NT2/D1 (cell line): ENCODE measurements at regions not wholly inside any gene's neighbourhood (a gene's known extent, or its start where the extent isn't known, plus 50 kb on each side); places are given as distances from the start of the nearest gene placed in this dataset.

Experiments
- DNase-seq: peaks from one replicate; pipeline ENCODE4 v3.0.0-alpha.2; 2011; ENCODE audit warnings: low read depth, low spot score
- H3K27me3 ChIP-seq: 2 replicates; pipeline ENCODE4 v1.6.0; 2011; ENCODE audit warnings: mild to moderate bottlenecking; ENCODE audit not compliant: insufficient read length, insufficient read depth
- H3K36me3 ChIP-seq: 2 replicates; pipeline ENCODE4 v1.6.1; 2011; ENCODE audit warnings: mild to moderate bottlenecking, low read length, mixed read lengths; ENCODE audit not compliant: insufficient read depth, insufficient read length
- H3K4me1 ChIP-seq: 2 replicates; pipeline ENCODE4 v1.5.1; 2011; ENCODE audit not compliant: insufficient read depth, insufficient read length
- H3K4me3 ChIP-seq: 2 replicates; pipeline ENCODE4 v1.5.1; 2011; ENCODE audit warnings: low read depth; ENCODE audit not compliant: insufficient read length
- H3K9ac ChIP-seq: 2 replicates; pipeline ENCODE4 v1.6.0; 2011; ENCODE audit warnings: low read depth; ENCODE audit not compliant: insufficient read length
- H3K9me3 ChIP-seq: 2 replicates; pipeline ENCODE4 v1.5.1; 2011; ENCODE audit warnings: mild to moderate bottlenecking, low read length; ENCODE audit not compliant: insufficient read depth
- SUZ12 ChIP-seq: IDR thresholded peaks from 2 replicates; pipeline ENCODE4 v1.6.1; 2011; ENCODE audit not compliant: insufficient read length, insufficient read depth; ENCODE audit errors: extremely low read depth
- YY1 ChIP-seq: IDR thresholded peaks from 2 replicates; pipeline ENCODE4 v1.6.1; 2011; ENCODE audit not compliant: insufficient read length, insufficient read depth
- ZNF274 ChIP-seq: IDR thresholded peaks from 2 replicates; pipeline ENCODE4 v1.6.1; 2011; ENCODE audit warnings: mild to moderate bottlenecking, low read depth, low read length

- TF ChIP-seq SUZ12: no peak
- TF ChIP-seq ZNF274: no peak
- TF ChIP-seq YY1: no peak
- Histone ChIP-seq H3K36me3 (no peaks in the 10 kb centered on the region), H3K9ac (no peak overlapping the region), H3K4me1 (no peaks in the 10 kb centered on the region), H3K27me3 (no peaks in the 10 kb centered on the region), H3K9me3 (no peaks in the 10 kb centered on the region), H3K4me3 (no peak overlapping the region)
- DNase-seq: no peak
These were observed 421.0 kb downstream of the ZNF521 start for GRCh38 chr18:24930971-24931370.

GRCh38 chr18:24933345-24933744 lies 418.6 kb downstream of the ZNF521 start:
- Histone ChIP-seq H3K9ac (no peak overlapping the region), H3K36me3 (no peaks in the 10 kb centered on the region), H3K4me3 (no peak overlapping the region), H3K9me3 (no peaks in the 10 kb centered on the region), H3K27me3 (no peaks in the 10 kb centered on the region), H3K4me1 (no peaks in the 10 kb centered on the region)
- TF ChIP-seq SUZ12: no peak
- TF ChIP-seq YY1: no peak
- TF ChIP-seq ZNF274: no peak
- DNase-seq: no peak

GRCh38 chr18:24934258-24934932 lies 417.6 kb downstream of the ZNF521 start:
- Histone ChIP-seq H3K9me3 (no peaks in the 10 kb centered on the region), H3K36me3 (no peaks in the 10 kb centered on the region), H3K9ac (no peak overlapping the region), H3K4me1 (no peaks in the 10 kb centered on the region), H3K4me3 (no peak overlapping the region), H3K27me3 (no peaks in the 10 kb centered on the region)
- no peak for DNase-seq
- TF ChIP-seq ZNF274 (no peak), SUZ12 (no peak), YY1 (no peak)

GRCh38 chr18:24935008-24935407 lies 417.0 kb downstream of the ZNF521 start:
- Histone ChIP-seq H3K4me1 (no peaks in the 10 kb centered on the region), H3K4me3 (no peak overlapping the region), H3K36me3 (no peaks in the 10 kb centered on the region), H3K27me3 (no peaks in the 10 kb centered on the region), H3K9me3 (no peaks in the 10 kb centered on the region), H3K9ac (no peak overlapping the region)
- no peak for DNase-seq
- no peak for TF ChIP-seq ZNF274
- TF ChIP-seq YY1: no peak
- no peak for TF ChIP-seq SUZ12

- TF ChIP-seq YY1 (no peak), SUZ12 (no peak), ZNF274 (no peak)
- Histone ChIP-seq H3K36me3 (no peaks in the 10 kb centered on the region), H3K4me3 (no peak overlapping the region), H3K9ac (no peak overlapping the region), H3K27me3 (no peaks in the 10 kb centered on the region), H3K4me1 (no peaks in the 10 kb centered on the region), H3K9me3 (no peaks in the 10 kb centered on the region)
- no peak for DNase-seq
These were observed 416.1 kb downstream of the ZNF521 start for GRCh38 chr18:24935896-24936295.

GRCh38 chr18:24936691-24937090 lies 415.3 kb downstream of the ZNF521 start:
- H3K9me3 ChIP-seq: no peaks in the 10 kb centered on the region
- no peak for TF ChIP-seq SUZ12
- no peak for TF ChIP-seq ZNF274
- no peak for TF ChIP-seq YY1
- no peaks in the 10 kb centered on the region for H3K36me3 ChIP-seq
- DNase-seq: no peak
- H3K4me3 ChIP-seq: no peak overlapping the region
- no peaks in the 10 kb centered on the region for H3K27me3 ChIP-seq
- H3K4me1 ChIP-seq: no peaks in the 10 kb centered on the region
- no peak overlapping the region for H3K9ac ChIP-seq

- H3K4me1 ChIP-seq: no peaks in the 10 kb centered on the region
- no peak overlapping the region for H3K4me3 ChIP-seq
- no peaks in the 10 kb centered on the region for H3K27me3 ChIP-seq
- no peaks in the 10 kb centered on the region for H3K9me3 ChIP-seq
- no peak for DNase-seq
- no peak for TF ChIP-seq YY1
- no peak for TF ChIP-seq ZNF274
- no peak for TF ChIP-seq SUZ12
- no peaks in the 10 kb centered on the region for H3K36me3 ChIP-seq
- no peak overlapping the region for H3K9ac ChIP-seq
These were observed 414.2 kb downstream of the ZNF521 start for GRCh38 chr18:24937639-24938275.
